Parathyroid adenoma (tissue), 2 donors: ENCODE measurements at regions not wholly inside any gene's neighbourhood (a gene's known extent, or its start where the extent isn't known, plus 50 kb on each side); places are given as distances from the start of the nearest gene placed in this dataset.

ENCODE experiments used
- H2AFZ ChIP-seq: fragments of 300-600 bp; sonication (generic); one replicate; pipeline ENCODE4 v1.7.0; 2017; ENCODE audit warnings: antibody characterized with exemption, mild to moderate bottlenecking
- H3K27ac ChIP-seq: fragments of 300-600 bp; sonication (generic); one replicate; pipeline ENCODE4 v1.7.0; 2017
- H3K27me3 ChIP-seq: fragments of 300-600 bp; sonication (generic); one replicate; pipeline ENCODE4 v1.7.0; 2017; ENCODE audit warnings: low read length; ENCODE audit not compliant: control insufficient read depth, insufficient read depth
- H3K36me3 ChIP-seq: fragments of 300-600 bp; sonication (generic); one replicate; pipeline ENCODE4 v1.7.0; 2017; ENCODE audit warnings: low read length; ENCODE audit not compliant: control insufficient read depth, insufficient read depth
- H3K4me1 ChIP-seq: fragments of 300-600 bp; sonication (generic); one replicate; pipeline ENCODE4 v1.7.0; 2017; ENCODE audit warnings: control low read depth
- H3K4me2 ChIP-seq: fragments of 300-600 bp; sonication (generic); one replicate; pipeline ENCODE4 v1.7.0; 2017; ENCODE audit warnings: low read length
- H3K4me3 ChIP-seq: fragments of 300-600 bp; sonication (generic); one replicate; pipeline ENCODE4 v1.7.0; 2017; ENCODE audit warnings: low read depth, low read length
- H3K79me2 ChIP-seq: fragments of 300-600 bp; sonication (generic); one replicate; pipeline ENCODE4 v1.7.0; 2017; ENCODE audit warnings: control low read depth
- H3K9ac ChIP-seq: fragments of 300-600 bp; sonication (generic); one replicate; pipeline ENCODE4 v1.7.0; 2017; ENCODE audit warnings: mild to moderate bottlenecking
- H3K9me3 ChIP-seq: fragments of 300-600 bp; sonication (generic); one replicate; pipeline ENCODE4 v1.7.0; 2017; ENCODE audit warnings: low read length; ENCODE audit not compliant: control insufficient read depth
- CTCF ChIP-seq: fragments of 300-600 bp; sonication (generic); IDR thresholded peaks from one replicate; pipeline ENCODE4 v1.7.0; 2017; ENCODE audit warnings: antibody characterized with exemption, mild to moderate bottlenecking
- donor health status: primary hyperparathyroidism.

GRCh38 chr6:141890661-141891060 lies 242.1 kb upstream of the GJE1 start:
- Histone ChIP-seq H2AFZ (no peak overlapping the region), H3K79me2 (no peaks in the 10 kb centered on the region), H3K36me3 (no peaks in the 10 kb centered on the region), H3K4me3 (no peak overlapping the region), H3K27me3 (no peaks in the 10 kb centered on the region), H3K4me1 (no peaks in the 10 kb centered on the region), H3K9me3 (no peaks in the 10 kb centered on the region), H3K9ac (no peak overlapping the region), H3K27ac (no peak overlapping the region), H3K4me2 (no peak overlapping the region)
- TF ChIP-seq CTCF = no peak

- Histone ChIP-seq H3K36me3 (no peaks in the 10 kb centered on the region), H3K4me3 (no peak overlapping the region), H3K79me2 (no peaks in the 10 kb centered on the region), H3K9ac (no peak overlapping the region), H3K27me3 (no peaks in the 10 kb centered on the region), H2AFZ (no peak overlapping the region), H3K4me1 (no peaks in the 10 kb centered on the region), H3K9me3 (no peaks in the 10 kb centered on the region), H3K27ac (no peak overlapping the region), H3K4me2 (no peak overlapping the region)
- TF ChIP-seq CTCF = no peak
Observed at GRCh38 chr6:141884850-141885249, 247.9 kb upstream of the GJE1 start.

DNA sequence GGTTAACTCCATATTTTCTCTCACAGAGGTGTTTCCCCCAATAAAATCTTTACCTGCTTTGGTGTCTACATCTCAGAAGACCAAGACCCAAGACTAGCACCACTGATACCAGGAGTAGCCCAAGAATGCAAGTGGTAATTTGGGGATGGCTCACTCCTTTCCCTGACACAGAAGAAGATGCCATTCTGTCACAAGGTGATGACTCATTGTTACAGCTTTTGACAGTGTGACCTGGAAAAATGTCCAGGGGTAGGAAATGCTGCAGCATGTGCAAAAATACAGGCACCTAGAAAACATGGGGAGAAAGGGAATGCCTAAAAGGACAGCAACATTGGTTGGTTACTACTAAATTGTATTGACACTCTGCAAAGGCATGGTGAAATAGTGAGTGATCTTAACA lies 254.0 kb upstream of the GJE1 start:
- H3K9ac ChIP-seq = no peak overlapping the region
- H3K4me1 ChIP-seq = no peaks in the 10 kb centered on the region
- H2AFZ ChIP-seq = no peak overlapping the region
- no peak for TF ChIP-seq CTCF
- H3K27ac ChIP-seq = no peak overlapping the region
- H3K9me3 ChIP-seq = no peaks in the 10 kb centered on the region
- no peaks in the 10 kb centered on the region for H3K36me3 ChIP-seq
- no peaks in the 10 kb centered on the region for H3K27me3 ChIP-seq
- H3K4me3 ChIP-seq = no peak overlapping the region
- H3K79me2 ChIP-seq = no peaks in the 10 kb centered on the region
- no peak overlapping the region for H3K4me2 ChIP-seq

GRCh38 chr6:141877275-141877983 lies 255.3 kb upstream of the GJE1 start:
- no peaks in the 10 kb centered on the region for H3K4me1 ChIP-seq
- H3K27ac ChIP-seq = no peak overlapping the region
- H3K27me3 ChIP-seq = no peaks in the 10 kb centered on the region

More at GRCh38 chr6:141877275-141877983, 255.3 kb upstream of the GJE1 start:
- no peaks in the 10 kb centered on the region for H3K79me2 ChIP-seq
- H3K9ac ChIP-seq = no peak overlapping the region
- TF ChIP-seq CTCF = no peak
- no peak overlapping the region for H3K4me3 ChIP-seq
- no peak overlapping the region for H2AFZ ChIP-seq
- no peaks in the 10 kb centered on the region for H3K9me3 ChIP-seq
- no peaks in the 10 kb centered on the region for H3K36me3 ChIP-seq
- no peak overlapping the region for H3K4me2 ChIP-seq
